ENCODE measurements at regions not wholly inside any gene's neighbourhood (a gene's known extent, or its start where the extent isn't known, plus 50 kb on each side); places are given as distances from the start of the nearest gene placed in this dataset.

GRCh38 chr4:27692868-27693634, 832.4 kb downstream of the STIM2 start:
- no peak for TF ChIP-seq POLR2A (IDR thresholded peaks at IDR 0.05; ENCODE audit: low read length)
- no peak for TF ChIP-seq GATA1 (IDR thresholded peaks at IDR 0.05; ENCODE audit: low read depth, low read length)
